ENCODE measurements at regions not wholly inside any gene's neighbourhood (a gene's known extent, or its start where the extent isn't known, plus 50 kb on each side); places are given as distances from the start of the nearest gene placed in this dataset.

GRCh38 chr5:167393358-167393757 is 898.1 kb upstream of the WWC1 start:
- TF ChIP-seq POLR2A (IDR thresholded peaks at IDR 0.05; ENCODE audit: low read length) (no peak), GATA1 (IDR thresholded peaks at IDR 0.05; ENCODE audit: low read depth, low read length) (no peak)
